NCI-H2196 treated with DMSO at 0.1 percent for 48 hours (cell line): ENCODE measurements at regions not wholly inside any gene's neighbourhood (a gene's known extent, or its start where the extent isn't known, plus 50 kb on each side); places are given as distances from the start of the nearest gene placed in this dataset.
"Not testable (repeated sequence)": the region's sequence is repeated elsewhere in the genome, so short reads cannot be mapped to it uniquely, and the experiment has no call there.

Experiments
- DNase-seq: peaks from one replicate; lab custom pipeline; 2025; ENCODE audit not compliant: unreplicated experiment; lab: John Stamatoyannopoulos, UW

DNA sequence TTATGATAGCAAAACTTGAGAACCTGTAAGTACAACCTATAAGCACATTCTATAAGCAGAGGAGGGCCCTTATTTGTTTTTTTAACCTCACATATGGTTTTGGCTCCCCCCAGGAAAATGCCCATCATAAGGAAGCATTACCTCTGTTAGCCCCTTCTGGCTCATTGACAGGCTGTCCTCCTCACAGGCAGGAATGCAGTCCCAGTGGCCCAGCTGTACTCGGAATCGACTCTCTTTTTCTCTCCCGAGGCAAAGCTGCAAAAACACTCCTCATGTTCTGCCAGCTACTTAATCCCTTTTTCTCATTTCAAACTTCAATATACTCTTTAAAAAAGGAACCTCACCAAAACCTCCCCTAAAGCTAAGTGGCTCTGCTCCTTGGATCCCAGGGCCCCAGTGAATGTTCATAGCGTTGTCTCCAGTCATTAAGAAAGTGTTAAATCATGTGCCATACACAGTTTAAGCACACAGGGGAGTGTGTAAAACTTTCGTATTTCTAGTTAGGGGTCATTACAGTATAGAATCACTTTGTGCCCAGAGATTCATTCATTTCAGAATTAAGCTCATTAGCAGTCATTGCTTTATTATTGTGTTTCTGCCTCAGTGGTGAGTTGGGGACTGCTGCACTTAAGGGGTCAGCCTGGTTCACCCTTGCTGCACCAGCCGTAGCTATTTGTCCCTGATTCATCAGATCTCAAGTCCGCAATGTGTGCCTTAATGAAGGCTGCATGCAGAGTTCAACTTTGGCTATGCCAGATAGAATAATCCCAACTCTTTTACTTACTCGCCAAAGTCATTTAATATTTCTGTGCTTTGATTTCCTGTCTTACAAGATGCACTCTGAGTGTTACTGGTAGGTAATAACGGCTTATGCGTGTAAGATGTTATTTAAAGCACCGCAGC, 57.6 kb downstream of the JRKL start:
- no peak for DNase-seq

DNA sequence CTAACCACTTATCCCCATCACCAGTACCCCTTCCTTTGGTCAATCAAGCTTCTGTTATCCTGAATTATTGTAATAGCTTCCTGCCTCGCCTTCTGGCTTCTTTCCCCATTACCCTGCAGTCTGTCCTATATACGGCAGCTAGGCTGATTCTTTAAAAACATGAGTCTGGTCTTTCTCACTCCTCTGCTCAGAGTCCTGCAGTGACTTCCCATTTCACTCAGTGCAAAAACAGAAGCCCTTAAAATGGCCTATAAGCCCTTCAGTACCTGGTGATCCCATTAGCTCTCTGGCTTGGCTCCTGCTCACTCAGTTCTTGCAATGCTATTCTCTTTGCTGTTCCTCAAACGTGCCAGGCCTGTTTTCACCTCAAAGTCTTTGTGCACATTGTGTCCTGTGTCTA, 58.4 kb downstream of the JRKL start:
- no peak for DNase-seq

DNA sequence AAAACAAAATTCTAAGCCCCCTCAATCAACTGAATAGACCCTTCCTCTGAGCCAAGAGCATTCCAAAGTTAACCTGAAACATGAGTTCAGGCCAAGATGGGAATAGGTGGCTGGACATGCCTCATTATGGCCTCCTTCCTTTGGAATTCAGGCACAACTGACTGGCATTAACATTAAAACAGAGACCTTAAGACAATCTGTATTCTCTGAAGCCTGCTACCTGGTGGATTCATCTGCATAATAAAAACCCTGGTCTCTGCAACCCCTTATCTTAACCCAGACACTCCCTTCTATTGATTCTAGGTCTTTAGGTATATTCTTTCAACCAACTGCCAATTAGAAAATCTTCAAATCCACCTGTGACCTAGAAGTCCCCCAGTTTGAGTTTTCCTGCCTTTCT, 66.3 kb downstream of the JRKL start:
- no peak for DNase-seq

DNA sequence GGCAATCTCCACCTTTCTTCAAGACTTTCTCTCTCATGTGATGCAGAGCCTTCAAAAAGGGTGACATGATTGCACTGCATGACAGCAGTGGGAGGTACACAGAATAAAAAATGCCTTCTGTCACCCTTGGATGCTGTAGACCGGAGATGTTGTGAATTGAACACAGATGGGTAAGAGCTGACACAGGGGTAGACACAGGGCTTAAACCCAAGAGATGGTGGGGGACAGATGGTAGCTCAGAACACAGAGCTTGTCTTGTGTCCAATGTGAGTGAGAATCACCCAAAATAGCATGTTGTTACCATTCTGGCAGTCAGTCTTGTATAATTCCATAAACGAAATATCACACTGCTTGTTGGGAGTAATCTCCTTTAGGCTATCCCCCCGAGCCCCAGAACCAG, 69.9 kb downstream of the JRKL start:
- no peak for DNase-seq

DNA sequence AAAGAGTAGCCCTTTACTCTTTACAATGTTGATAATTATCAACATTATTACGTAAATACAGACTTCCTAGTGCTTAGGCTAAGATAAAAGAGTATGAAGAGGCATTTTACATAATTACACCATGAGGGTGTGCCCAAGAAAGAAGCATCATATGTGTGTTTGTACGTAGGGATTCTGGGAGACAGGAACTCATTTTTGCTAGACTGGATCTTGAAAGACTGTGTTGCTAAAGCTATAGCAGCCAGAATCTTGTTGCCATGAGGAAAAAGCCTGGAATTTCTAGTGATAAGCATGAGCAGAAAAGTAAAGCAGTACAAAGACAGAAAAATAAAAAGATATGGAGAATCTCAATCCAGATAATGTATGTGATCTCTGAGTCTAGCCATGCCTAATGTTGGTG, 72.1 kb downstream of the JRKL start:
- no peak for DNase-seq

DNA sequence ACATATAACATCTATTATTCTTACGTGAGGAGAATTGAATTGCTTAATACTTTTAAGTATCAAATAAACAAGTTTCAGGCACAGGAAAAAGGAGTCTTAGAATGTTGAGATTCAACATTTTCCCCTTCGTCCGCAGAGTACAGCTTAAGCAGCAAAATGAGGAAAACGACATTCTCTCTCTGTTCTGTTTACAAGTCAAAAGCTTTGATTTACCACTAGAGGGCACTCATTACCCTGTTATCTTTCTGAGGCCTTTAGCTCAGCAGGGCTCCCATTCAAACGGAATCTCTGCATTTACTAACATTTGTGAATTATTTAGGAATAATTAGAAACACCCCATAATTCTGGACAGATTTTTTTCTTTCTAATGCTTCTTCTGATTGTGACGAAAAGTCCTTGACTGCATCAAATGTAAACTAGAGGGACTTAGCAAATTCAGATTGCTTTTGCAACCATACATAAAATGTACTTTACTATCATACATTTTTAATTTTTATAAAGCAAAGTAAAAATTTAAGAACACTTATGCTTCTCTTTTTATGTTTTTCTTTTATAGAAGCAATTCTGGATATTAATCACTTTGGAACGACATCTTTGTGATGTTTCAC, 75.0 kb downstream of the JRKL start:
- peak; percentile 75 for DNase-seq

DNA sequence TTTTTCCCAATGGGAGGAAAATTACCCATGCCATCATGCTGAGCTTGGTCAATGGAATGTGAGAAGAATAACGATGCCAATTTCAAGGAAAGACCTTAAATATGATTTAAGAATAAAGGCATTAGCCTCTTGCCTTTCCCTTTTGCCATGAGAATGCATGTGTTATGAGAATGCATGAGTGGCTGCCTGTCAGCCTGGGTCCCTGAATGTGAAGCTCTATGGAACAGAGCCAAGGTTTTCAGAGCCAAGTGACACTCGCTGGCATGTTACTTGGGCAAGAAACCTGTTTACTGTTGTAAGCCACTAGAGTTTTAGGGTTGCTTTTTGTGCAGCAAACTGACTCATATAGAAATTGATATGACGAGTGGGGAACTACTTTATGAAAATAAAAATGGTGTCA, 75.7 kb downstream of the JRKL start:
- no peak for DNase-seq

DNA sequence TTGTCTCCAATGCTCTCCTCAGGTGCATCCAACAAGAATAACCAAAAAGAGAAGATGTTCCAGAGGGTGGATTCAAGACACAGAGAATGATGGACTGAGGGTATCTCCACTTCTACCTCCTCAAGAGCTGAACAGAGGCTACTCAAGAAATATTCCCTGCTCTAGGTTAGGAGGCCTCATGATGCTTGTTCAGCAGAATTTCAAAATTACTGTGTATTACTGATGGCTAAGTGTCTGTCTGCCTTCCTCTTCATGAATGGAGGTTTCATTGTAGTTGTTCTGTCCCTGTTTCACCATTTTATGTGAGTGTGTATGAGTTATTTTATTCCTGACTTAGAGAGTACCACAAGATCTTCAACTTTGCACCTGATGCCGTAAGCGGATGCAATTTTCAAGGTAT, 76.8 kb downstream of the JRKL start:
- DNase-seq = no peak

DNA sequence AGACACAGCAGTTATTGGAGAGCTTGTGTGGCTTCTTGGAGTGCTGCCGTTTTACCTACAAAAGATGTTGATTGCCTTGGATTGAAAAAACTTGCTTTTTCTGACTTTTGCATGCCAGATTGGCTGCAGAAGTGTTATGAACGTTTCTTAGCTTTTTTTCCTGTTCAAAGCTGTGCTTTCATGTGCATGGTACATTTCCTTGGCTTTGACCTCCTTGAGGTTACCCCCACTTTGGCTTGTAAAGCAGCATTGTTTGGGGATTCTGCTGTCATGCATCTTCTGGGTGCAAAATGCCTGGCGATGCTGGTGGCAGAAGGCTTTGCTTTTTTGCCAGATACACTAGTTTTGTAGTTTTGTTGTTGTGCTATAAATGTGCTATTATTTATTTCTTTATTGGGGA, 80.0 kb downstream of the JRKL start:
- no peak for DNase-seq

DNA sequence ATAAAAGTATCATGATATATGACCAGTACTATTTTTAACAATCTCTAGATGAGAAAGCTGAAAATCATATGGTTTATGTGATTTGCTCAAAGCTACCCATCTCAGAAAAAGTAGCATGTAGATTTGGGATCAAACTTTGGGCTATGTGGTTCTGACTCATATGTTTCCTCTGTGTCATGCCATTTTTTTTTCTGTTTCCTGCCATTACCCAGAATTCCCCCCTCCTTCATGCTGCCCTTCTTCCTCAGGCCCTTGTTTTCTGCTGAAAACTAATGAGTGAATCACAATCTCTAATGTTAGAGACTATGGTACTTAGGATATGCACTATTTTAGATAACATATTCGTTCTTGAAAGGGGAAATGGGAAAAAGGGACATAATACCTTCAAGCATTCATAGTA, 80.7 kb downstream of the JRKL start:
- no peak for DNase-seq

DNA sequence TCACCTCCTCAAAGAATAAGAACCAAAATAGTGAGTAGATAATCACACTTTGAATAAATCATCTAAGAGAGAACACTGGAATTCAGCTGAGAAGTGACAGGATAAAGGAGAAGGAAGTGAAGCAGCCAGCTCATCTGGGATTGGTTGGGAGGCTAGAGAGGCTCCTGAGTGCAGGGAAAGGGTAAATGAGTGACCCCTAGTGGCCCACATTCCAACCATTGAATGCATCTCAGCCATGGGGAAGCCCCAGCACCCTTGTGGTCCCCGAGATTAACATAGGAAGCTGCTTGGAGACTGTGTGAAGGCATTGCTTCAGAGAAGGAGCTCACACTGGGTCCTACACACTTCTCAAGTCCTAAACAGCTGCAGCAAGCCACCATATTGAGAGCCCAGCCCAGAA, 82.3 kb downstream of the JRKL start:
- DNase-seq = no peak

DNA sequence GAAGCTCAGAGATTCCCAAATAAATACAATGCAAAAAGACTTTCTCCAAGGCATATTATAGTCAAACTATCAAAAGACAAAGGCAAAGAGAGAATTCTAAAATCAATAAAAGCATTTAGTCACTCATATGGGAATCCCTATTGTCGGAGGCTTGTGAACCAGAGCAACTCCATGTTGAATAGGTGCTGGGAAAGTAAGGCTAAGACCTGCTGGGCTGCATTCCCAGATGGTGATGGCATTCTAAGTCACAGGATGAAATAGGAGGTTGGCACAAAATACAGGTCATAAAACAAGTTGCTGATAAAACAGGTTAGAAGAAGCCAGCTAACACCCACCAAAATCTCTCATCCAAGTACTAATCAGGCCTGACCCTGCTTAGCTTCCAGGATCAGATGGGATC, 84.5 kb downstream of the JRKL start:
- no peak for DNase-seq

DNA sequence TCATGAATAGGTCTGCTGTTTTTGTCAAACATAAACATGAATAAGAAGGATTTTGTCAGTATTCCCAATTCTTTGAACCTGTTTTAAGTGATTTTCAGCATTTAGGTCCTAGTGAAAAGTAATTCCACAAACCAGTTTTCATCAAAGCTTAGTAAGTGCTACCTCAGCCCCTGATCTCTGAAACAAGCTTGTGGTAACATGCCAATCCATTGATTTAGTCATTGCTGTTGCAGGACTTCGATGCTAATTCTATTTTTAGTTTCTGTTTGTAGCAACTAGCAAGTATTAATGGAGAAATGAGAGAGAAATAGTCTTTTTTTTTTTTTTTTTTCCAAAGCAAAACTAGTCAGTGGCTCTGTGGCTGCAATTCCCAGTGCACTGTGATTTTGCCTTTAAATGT, 91.4 kb downstream of the JRKL start:
- DNase-seq = no peak

DNA sequence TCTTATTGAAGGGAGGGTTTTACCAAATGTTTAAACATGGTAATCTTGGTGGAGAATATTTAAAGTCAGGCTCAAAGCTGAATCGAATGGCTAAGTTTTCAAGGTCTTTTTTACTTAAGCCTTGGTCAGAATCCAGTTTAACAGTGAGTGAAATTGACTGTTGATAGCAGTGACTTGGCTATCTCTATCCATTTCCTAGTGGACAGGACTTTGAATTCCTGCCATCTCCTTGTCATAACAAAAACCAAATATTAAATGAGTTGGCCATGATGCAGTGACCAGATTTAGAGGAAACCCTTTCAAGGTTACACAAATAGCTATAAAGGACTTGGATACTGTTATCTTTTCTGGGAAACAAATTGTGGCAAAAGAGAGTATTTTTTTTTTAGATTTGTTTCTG, 92.0 kb downstream of the JRKL start:
- no peak for DNase-seq

DNA sequence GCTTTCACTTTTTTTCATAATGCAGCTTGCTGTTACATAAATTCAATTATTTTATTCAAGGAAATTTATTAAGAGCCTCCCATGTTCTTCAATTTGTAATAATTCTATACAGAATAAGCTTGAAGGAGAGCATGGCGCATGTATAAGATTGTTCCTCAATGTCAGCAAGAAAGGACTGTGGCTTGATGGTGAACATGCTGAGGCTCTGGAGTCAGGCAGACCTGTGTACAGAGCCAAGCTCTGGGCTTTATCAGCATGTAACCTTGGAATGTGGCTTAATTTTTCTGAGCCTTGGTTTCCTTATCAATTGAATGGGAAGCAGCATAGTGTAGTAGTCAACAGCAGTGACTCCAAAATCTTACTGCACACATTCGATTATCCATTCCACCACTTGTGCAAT, 92.4 kb downstream of the JRKL start:
- no peak for DNase-seq

DNA sequence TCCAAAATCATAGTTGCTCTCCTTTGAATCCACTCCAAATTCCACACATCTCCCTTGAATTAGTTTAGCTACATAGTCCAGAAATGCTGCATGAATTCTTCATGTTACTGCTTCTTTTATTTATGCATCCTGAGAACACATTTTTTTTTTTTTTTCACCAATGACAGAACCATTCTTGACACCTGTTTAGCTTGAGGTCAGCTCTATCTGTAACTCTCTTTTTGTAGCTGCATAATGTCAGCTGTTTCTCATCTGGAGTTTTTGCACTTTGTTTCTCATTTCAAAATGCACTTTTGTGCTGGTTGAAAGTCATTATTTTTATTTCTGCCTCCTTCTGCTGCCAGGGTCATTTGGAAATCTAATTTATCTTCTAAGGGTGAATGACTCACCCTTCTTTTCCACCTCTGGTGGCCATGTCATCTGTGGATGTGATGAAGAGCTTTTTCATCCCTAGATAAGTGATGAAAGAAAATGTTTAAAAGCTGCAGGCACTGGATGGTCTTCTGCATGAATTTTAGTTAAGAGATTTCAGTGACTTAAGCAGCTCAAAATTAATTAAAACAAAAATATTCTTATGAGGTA, 93.7 kb downstream of the JRKL start:
- DNase-seq = no peak

DNA sequence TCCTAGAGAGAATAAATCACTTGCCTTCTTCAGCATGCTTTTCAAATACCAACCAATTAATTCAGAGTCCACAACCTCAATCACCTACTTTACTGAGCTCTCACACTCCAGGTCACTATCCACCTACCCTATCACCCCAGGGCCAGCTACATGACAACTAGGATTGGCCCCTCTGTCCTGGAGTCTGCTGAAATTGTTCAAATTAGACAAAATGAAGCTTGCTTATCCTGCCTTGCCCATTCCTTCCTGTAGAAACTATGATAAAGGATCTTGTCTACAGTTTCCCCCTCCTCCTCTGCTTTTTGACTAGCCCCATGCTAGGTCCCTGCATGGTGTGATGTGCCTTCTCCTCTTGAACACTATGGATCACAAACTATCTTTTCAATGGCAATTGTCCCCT, 94.5 kb downstream of the JRKL start:
- DNase-seq = no peak

DNA sequence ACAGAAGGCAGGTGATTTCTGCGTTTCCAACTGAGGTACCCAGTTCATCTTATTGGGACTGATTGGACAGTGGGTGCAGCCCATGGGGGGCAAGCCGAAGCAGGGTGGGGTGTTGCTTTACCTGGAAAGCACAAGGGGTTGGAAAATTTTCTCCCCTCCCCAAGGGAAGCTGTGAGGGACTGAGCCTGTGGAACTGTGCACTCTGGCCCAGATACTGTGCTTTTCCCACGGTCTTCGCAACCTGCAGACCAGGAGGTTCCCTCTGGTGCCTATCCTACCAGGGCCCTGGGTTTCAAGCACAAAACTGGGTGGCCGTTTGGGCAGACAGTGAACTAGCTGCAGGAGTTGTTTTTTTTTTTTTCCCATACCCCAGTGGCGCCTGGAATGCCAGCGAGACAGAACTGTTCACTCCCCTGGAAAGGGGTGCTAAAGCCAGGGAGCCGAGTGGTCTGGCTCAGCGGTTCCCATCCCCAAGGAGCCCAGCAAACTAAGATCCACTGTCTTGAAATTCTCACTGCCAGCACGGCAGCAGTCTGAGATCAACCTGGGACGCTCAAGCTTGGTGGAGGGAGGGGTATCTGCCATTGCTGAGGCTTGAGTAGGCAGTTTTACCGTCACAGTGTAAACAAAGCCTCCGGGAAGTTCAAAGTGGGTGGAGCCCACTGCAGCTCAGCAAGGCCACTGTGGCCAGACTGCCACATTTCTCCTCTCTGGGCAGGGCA, 97.2 kb downstream of the JRKL start:
- DNase-seq = no peak

DNA sequence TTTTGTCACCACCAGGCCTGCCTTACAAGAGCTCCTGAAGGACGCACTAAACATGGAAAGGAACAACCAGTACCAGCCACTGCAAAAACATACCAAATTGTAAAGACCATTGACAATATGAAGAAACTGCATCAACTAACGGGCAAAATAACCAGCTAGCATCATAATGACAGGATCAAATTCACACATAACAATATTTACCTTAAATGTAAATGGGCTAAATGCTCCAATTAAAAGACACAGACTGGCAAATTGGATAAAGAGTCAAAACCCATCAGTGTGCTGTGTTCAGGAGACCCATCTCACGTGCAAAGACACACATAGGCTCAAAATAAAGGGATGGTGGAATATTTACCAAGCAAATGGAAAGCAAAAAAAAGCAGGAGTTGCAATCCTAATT, 99.1 kb downstream of the JRKL start:
- DNase-seq = not testable (repeated sequence)

DNA sequence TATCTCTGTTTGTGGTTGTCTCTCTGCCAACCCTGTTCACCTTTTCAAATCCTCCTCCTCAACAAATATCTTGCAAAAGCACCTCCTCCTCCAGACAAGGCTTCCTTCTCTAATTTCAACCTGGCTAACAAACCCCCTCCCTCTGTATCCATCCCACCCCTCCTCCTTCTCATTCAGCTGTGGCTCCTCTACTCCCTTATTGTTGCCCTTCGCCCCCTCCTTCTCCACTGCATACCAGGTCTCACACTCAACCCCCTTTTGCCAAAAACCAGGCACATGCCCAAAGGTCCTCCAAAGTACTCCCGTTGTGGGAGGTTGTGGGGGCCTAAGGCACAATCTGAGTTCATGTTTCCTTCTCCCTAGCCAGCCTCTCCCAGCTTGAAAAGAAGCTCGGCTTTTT, 110.6 kb downstream of the JRKL start:
- DNase-seq = no peak

DNA sequence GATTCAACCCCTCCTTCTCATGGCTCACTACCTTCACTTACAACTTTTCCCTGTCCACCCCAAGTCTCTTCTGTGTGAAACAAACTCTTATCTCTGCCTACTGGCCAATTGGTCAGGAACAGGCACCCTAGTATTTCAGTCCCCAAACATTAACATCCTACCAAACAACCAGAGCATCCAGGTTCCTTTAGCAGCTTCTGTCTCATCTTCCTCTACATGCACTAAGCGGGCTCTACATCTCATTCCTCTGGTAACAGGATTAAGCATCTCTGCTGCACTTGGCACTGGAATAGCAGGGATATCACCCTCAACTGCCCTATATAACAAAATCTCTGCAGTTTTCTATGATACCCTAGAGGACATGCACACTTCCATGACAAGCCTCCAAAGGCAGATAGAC, 116.2 kb downstream of the JRKL start:
- no peak for DNase-seq

DNA sequence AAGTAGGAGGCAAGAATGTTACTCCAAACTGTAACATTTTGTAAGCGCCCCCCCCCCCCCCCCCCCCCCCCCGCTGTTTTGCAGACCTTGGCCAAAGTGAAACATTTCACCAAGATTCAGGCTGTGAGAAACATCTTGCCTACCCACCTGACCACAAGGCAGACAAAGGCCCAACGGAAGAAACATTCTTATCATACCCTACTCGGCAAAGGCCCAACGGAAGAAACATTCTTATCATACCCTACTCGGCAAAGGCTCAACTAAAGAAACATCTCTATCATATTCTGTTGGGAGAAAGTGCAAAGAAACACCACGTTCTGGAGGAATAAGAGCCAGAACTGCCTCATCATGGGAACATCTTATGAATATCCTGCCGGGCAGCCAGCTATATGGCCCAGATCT, 117.1 kb downstream of the JRKL start:
- no peak for DNase-seq
